Fibroblast of the aortic adventitia (primary cell): ENCODE measurements at regions not wholly inside any gene's neighbourhood (a gene's known extent, or its start where the extent isn't known, plus 50 kb on each side); places are given as distances from the start of the nearest gene placed in this dataset.
"Not testable (repeated sequence)": the region's sequence is repeated elsewhere in the genome, so short reads cannot be mapped to it uniquely, and the experiment has no call there.

Source experiments
- DNase-seq: peaks from one replicate; pipeline ENCODE4 v3.0.0-alpha.2; 2010; ENCODE audit warnings: low read depth
- H3K4me3 ChIP-seq: 2 replicates; pipeline ENCODE4 v1.5.1; 2011; ENCODE audit warnings: low read depth, mild to moderate bottlenecking, control low read depth, low read length, moderate library complexity
- TF ChIP-seq, protein P1 (sequence below): IDR thresholded peaks from 2 replicates; pipeline ENCODE4 v1.5.1; 2011; ENCODE audit warnings: mild to moderate bottlenecking, low read length, control low read depth, inconsistent platforms; ENCODE audit not compliant: insufficient read depth

DNA sequence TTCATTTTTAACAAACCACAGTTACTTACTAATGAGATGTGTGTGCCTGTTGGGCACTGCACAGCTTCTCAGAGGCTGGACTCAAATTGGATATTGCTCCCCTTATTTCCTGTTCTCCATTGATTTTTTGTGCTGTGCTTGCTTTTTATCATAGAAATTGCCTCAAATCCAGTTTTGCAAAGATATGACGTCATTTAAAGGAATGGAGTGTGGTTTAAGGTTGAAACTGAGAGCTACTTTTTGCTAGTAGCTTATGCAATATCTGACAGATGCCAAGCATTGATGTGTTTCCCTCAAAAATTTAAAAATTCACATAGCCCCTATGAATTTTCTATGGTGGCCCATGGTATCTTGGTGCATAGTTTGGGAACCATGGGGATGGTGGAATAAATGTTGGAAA lies 67.7 kb upstream of the ROPN1 start:
- DNase-seq = peak; percentile 5
- H3K4me3 ChIP-seq = no peak overlapping the region
- TF ChIP-seq, protein P1, sequence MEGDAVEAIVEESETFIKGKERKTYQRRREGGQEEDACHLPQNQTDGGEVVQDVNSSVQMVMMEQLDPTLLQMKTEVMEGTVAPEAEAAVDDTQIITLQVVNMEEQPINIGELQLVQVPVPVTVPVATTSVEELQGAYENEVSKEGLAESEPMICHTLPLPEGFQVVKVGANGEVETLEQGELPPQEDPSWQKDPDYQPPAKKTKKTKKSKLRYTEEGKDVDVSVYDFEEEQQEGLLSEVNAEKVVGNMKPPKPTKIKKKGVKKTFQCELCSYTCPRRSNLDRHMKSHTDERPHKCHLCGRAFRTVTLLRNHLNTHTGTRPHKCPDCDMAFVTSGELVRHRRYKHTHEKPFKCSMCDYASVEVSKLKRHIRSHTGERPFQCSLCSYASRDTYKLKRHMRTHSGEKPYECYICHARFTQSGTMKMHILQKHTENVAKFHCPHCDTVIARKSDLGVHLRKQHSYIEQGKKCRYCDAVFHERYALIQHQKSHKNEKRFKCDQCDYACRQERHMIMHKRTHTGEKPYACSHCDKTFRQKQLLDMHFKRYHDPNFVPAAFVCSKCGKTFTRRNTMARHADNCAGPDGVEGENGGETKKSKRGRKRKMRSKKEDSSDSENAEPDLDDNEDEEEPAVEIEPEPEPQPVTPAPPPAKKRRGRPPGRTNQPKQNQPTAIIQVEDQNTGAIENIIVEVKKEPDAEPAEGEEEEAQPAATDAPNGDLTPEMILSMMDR = no peak

DNA sequence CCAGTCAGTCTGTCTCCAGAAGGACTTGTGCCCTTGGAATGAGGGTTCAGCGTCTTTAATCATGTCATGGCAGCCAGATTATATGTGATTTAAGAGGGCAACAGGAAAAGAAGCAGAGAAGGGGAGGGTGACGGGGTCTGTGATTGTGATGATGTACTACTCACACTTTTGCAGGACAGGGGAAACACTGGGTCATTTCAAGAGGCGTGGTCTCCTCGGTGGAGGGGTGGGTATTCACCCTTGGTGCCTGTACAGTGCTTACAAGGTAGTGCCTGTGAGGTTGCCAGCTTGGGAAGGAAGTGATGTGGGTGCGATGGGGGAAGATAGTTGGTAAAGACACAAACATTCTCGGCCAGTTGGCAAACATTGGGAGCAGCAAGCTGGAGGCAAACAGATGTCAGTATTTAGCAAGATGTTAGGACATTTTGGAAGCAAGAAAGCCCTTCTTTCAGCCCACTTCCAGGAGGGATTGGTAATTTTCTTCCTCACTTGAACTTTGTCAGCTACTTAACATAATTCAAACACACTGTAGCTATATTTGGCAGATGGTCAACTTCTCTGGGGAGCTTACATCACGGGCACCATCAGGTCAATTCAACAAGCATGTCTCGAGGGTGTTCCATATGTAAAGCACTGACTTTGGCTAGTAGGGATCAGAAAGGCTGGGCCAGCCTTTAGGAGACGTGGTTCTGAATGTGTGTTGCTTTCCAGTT lies 71.4 kb upstream of the ROPN1 start:
- no peak for DNase-seq
- TF ChIP-seq, protein P1 = no peak

DNA sequence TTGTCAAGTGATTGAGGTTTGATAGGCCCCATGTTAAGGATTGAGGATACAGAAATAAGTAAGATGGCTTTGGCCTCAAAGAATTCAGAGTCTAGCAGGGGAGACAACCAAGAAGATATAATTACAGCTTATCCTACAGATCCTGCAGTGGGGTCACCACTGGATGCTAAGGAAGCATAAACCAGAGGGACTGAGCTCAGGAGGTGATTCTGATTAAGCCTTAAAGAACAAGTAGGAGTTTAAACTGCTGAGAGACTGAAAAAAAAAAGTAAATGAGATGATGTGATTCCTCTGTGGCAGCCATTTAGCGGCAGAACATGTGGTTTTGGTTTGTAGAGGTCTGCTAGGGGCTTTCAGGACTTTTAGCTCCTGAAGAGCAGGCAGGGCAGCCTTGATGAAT lies 72.1 kb upstream of the ROPN1 start:
- no peak for DNase-seq
- TF ChIP-seq, protein P1 = no peak
- H3K4me3 ChIP-seq = no peak overlapping the region

More for the DNA sequence above, 71.4 kb upstream of the ROPN1 start:
- H3K4me3 ChIP-seq = no peak overlapping the region

DNA sequence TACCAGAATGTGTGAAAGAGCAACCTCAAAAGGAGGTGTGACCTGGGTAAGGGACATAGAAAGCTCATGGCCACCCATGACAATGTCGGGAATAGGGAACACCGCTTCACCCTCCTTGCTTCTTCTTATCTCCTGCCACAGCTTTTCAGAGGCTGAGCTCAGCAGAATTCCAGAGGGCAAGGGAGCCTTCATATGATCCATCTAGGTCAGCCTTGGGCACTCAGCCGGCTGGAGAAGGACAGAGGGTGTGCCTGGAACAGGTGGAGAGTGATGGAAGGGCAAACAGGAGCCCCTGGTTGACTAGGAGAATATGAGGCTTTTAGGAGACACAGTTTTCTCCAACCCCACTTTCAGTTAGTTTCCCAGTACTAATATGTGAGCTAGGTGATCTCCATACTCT lies 74.6 kb upstream of the ROPN1 start:
- not testable (repeated sequence) for H3K4me3 ChIP-seq, DNase-seq

DNA sequence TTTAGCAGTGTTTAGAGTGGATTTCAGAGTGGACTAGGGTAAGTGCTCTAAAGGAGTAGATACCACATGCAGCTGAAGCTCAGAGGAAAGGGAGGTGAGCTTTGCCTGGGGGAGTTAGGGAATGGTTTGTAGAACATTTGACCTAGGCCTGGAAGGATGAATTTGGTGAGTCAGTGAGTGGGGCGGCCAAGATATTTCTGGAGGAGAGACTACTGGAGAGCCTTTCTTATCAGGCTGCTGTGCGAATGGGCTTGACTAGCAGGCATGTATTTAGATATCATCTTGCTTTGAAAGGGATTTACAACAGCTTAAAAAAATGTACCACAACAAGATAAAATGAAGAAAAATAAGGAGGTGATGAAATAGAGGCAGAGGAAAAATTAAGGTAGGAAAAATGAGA lies 77.8 kb upstream of the ROPN1 start:
- DNase-seq = peak; percentile 35
- H3K4me3 ChIP-seq = not testable (repeated sequence)

DNA sequence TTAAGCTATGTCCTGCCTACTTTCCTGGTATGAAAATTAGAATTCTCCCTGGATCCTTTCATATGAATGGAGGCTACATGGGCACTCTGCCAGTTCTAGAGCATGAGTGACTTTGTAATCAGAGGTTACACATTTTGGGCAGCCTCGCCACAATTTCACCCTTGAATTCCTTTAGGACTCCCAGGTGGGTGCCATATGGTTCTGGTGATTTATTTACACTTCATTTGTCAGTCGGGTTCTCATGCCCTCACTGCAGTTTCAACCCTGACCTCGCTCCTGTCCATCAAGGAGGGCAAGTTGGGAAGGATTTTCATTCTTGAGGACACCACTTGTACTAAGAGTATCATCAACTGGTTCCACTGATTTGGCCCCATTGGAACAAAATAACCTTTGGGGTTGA lies 83.2 kb upstream of the ROPN1 start:
- DNase-seq, H3K4me3 ChIP-seq: not testable (repeated sequence)

DNA sequence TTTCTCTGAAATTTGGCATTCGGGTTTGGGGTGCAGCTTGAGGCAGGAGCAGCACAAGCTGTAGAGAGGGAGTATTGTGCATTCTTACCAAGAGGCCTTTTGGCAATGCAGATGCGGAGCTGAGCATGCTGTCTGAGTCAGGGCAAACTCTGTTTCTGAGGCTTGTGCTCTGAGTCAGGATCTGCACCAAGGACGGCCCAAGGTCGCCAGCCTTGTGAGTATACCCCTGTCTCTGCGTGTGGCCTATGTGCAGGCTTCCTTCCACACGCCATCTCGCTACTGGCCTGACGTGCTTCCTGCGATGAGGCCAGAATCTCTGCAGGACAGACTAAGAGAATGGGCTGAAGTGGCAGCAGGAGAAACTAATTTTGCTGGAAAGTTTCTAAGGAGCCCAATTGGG lies 83.8 kb upstream of the ROPN1 start:
- no peak for DNase-seq
- TF ChIP-seq, protein P1 = no peak
- H3K4me3 ChIP-seq = no peak overlapping the region

DNA sequence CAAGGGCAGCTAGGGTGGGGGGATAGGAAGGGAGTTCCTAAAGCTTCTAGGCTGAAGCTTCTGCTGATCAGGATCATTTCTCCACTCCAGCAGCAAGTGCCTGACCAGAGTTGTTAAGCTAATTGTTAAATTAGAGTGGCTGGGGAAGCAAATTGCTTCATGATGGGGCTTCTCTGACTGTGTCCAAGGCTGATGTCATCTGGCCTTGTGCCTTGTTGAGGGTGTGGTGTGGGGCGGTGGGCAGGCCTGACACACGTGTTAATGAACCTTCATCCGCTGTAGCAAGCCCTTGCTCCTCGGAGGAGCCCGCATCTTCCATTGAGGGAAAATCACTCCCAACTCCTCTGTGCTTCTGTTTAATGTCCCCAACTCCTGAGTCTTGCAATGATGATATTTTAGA lies 84.3 kb upstream of the ROPN1 start:
- TF ChIP-seq, protein P1 = no peak
- no peak for DNase-seq
- H3K4me3 ChIP-seq = no peak overlapping the region
